ENCODE measurements at regions not wholly inside any gene's neighbourhood (a gene's known extent, or its start where the extent isn't known, plus 50 kb on each side); places are given as distances from the start of the nearest gene placed in this dataset.

DNA sequence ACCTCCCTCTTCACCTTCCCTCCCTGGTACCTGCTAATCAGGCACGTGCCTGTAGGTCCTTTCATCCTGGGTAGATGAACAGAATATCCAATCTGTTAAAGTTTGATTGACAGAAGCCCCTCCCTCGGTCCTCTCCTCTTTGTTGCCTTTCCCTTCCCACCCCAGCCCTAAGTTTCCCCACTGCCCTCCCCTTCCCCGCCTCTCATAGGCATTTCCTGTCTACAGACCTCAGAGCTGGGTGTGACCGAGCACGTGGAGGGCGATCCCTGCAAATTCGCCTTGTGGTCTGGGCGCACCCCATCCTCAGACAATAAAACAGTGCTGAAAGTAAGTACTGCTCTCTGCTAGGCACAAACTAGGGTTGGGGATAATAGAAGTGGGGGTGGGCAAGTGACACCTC, 239.2 kb upstream of the UMPS start:
- Histone ChIP-seq H3K4me1 (ENCODE audit: insufficient read depth, low read length) (no peaks in the 10 kb centered on the region), H3K9me3 (ENCODE audit: low read depth, low read length) (no peaks in the 10 kb centered on the region), H3K27ac (ENCODE audit: low read depth, low read length) (no peak overlapping the region), H3K4me3 (ENCODE audit: insufficient read depth, low read length) (no peak overlapping the region), H4K20me1 (ENCODE audit: insufficient read depth, low read length) (no peaks in the 10 kb centered on the region), H2AFZ (ENCODE audit: low read length) (no peak overlapping the region), H3K4me2 (ENCODE audit: insufficient read depth, low read length) (no peak overlapping the region), H3K79me2 (ENCODE audit: insufficient read depth, low read length) (no peaks in the 10 kb centered on the region), H3K27me3 (ENCODE audit: insufficient read depth, low read length) (peaks cover 9% of the 10 kb centered on the region), H3K36me3 (ENCODE audit: insufficient read depth, low read length) (no peaks in the 10 kb centered on the region)
- DNase-seq (ENCODE audit: insufficient read length, low spot score, missing footprints) = no peak
- TF ChIP-seq, protein P1, sequence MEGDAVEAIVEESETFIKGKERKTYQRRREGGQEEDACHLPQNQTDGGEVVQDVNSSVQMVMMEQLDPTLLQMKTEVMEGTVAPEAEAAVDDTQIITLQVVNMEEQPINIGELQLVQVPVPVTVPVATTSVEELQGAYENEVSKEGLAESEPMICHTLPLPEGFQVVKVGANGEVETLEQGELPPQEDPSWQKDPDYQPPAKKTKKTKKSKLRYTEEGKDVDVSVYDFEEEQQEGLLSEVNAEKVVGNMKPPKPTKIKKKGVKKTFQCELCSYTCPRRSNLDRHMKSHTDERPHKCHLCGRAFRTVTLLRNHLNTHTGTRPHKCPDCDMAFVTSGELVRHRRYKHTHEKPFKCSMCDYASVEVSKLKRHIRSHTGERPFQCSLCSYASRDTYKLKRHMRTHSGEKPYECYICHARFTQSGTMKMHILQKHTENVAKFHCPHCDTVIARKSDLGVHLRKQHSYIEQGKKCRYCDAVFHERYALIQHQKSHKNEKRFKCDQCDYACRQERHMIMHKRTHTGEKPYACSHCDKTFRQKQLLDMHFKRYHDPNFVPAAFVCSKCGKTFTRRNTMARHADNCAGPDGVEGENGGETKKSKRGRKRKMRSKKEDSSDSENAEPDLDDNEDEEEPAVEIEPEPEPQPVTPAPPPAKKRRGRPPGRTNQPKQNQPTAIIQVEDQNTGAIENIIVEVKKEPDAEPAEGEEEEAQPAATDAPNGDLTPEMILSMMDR (IDR thresholded peaks at IDR 0.05; ENCODE audit: extremely low read depth, low read depth, low read length) = no peak

GRCh38 chr3:124491875-124492274, 238.4 kb upstream of the UMPS start:
- no peaks in the 10 kb centered on the region for H3K9me3 ChIP-seq (ENCODE audit: low read depth, low read length)
- H3K79me2 ChIP-seq (ENCODE audit: insufficient read depth, low read length) = no peaks in the 10 kb centered on the region
- no peak for DNase-seq (ENCODE audit: insufficient read length, low spot score, missing footprints)
- no peak overlapping the region for H2AFZ ChIP-seq (ENCODE audit: low read length)
- no peaks in the 10 kb centered on the region for H4K20me1 ChIP-seq (ENCODE audit: insufficient read depth, low read length)
- H3K27me3 ChIP-seq (ENCODE audit: insufficient read depth, low read length) = peaks cover 6% of the 10 kb centered on the region
- H3K4me3 ChIP-seq (ENCODE audit: insufficient read depth, low read length) = no peak overlapping the region
- no peak overlapping the region for H3K4me2 ChIP-seq (ENCODE audit: insufficient read depth, low read length)
- H3K4me1 ChIP-seq (ENCODE audit: insufficient read depth, low read length) = no peaks in the 10 kb centered on the region
- H3K27ac ChIP-seq (ENCODE audit: low read depth, low read length) = no peak overlapping the region
- no peaks in the 10 kb centered on the region for H3K36me3 ChIP-seq (ENCODE audit: insufficient read depth, low read length)
- TF ChIP-seq, protein P1 (IDR thresholded peaks at IDR 0.05; ENCODE audit: extremely low read depth, low read depth, low read length) = no peak

GRCh38 chr3:124492824-124493223, 237.4 kb upstream of the UMPS start:
- Histone ChIP-seq H3K4me3 (ENCODE audit: insufficient read depth, low read length) (no peak overlapping the region), H4K20me1 (ENCODE audit: insufficient read depth, low read length) (no peaks in the 10 kb centered on the region), H3K27me3 (ENCODE audit: insufficient read depth, low read length) (peaks cover 3% of the 10 kb centered on the region), H3K4me1 (ENCODE audit: insufficient read depth, low read length) (no peaks in the 10 kb centered on the region), H3K36me3 (ENCODE audit: insufficient read depth, low read length) (no peaks in the 10 kb centered on the region), H3K79me2 (ENCODE audit: insufficient read depth, low read length) (no peaks in the 10 kb centered on the region), H3K4me2 (ENCODE audit: insufficient read depth, low read length) (no peak overlapping the region), H3K9me3 (ENCODE audit: low read depth, low read length) (no peaks in the 10 kb centered on the region), H2AFZ (ENCODE audit: low read length) (no peak overlapping the region), H3K27ac (ENCODE audit: low read depth, low read length) (no peak overlapping the region)
- no peak for DNase-seq (ENCODE audit: insufficient read length, low spot score, missing footprints)
- TF ChIP-seq, protein P1 (IDR thresholded peaks at IDR 0.05; ENCODE audit: extremely low read depth, low read depth, low read length) = peak; percentile 36

GRCh38 chr3:124496061-124496460, 234.2 kb upstream of the UMPS start:
- no peak overlapping the region for H2AFZ ChIP-seq (ENCODE audit: low read length)
- no peaks in the 10 kb centered on the region for H3K4me1 ChIP-seq (ENCODE audit: insufficient read depth, low read length)
- H3K36me3 ChIP-seq (ENCODE audit: insufficient read depth, low read length) = no peaks in the 10 kb centered on the region
- H3K27ac ChIP-seq (ENCODE audit: low read depth, low read length) = no peak overlapping the region
- peaks cover 19% of the 10 kb centered on the region for H3K27me3 ChIP-seq (ENCODE audit: insufficient read depth, low read length)
- no peak for DNase-seq (ENCODE audit: insufficient read length, low spot score, missing footprints)
- TF ChIP-seq, protein P1 (IDR thresholded peaks at IDR 0.05; ENCODE audit: extremely low read depth, low read depth, low read length) = no peak
- H3K4me2 ChIP-seq (ENCODE audit: insufficient read depth, low read length) = no peak overlapping the region
- no peaks in the 10 kb centered on the region for H3K9me3 ChIP-seq (ENCODE audit: low read depth, low read length)
- no peak overlapping the region for H3K4me3 ChIP-seq (ENCODE audit: insufficient read depth, low read length)
- H3K79me2 ChIP-seq (ENCODE audit: insufficient read depth, low read length) = no peaks in the 10 kb centered on the region
- no peaks in the 10 kb centered on the region for H4K20me1 ChIP-seq (ENCODE audit: insufficient read depth, low read length)
